Pancreas (tissue), 10 donors: ENCODE measurements at regions not wholly inside any gene's neighbourhood (a gene's known extent, or its start where the extent isn't known, plus 50 kb on each side); places are given as distances from the start of the nearest gene placed in this dataset.

ENCODE experiments used
- ATAC-seq, 4 donors: fragments of 200-7000 bp; cut with Tn5 transposase; one replicate each; pipeline versions ENCODE4 v1.8.0 to v1.9.1; 2020; ENCODE audit warnings: mild to moderate bottlenecking in 4 of 4, moderate library complexity in 4 of 4
- DNase-seq, 6 donors: peaks; one replicate each; pipeline ENCODE4 v3.0.0-alpha.2; 2020
- FAIRE-seq: peaks from 2 replicates; lab custom pipeline; 2012; peaks lifted over from hg19 to GRCh38; lab: Jason Lieb, UNC
- H3K27ac ChIP-seq, 4 donors: fragments of 200-600 bp; sonication (generic); 1 replicate in 3 of 4; 2 replicates in 1 of 4; pipeline versions ENCODE4 v1.5.0 to v1.8.0; 2020
- H3K27me3 ChIP-seq, 4 donors: fragments of 200-600 bp; one replicate each; pipeline ENCODE4 v1.8.0; 2021
- H3K36me3 ChIP-seq, 3 donors: fragments of 200-600 bp; sonication (generic) in 1 of 3; one replicate each; pipeline versions ENCODE4 v1.5.0 to v1.8.0; 2020 to 2021
- H3K4me1 ChIP-seq, 3 donors: fragments of 200-600 bp; one replicate each; pipeline ENCODE4 v1.8.0; 2021
- H3K4me3 ChIP-seq, 4 donors: fragments of 200-600 bp; sonication (generic) in 2 of 4; one replicate each; pipeline versions ENCODE4 v1.5.0 to v1.8.0; 2020 to 2021
- H3K9me3 ChIP-seq, 4 donors: fragments of 200-600 bp; one replicate each; pipeline ENCODE4 v1.8.0; 2021
- WGBS, 2 donors: extraction: QIAGEN DNeasy Blood & Tissue Kit; methylation state at CpG; one replicate each; pipeline ENCODE4 v1.1.7; 2013; 5-methylcytosine and 5-hydroxymethylcytosine counted together
- intact Hi-C, 3 donors: fragments of 100-400 bp; cut with DNase I; formaldehyde crosslinking; loops; one replicate each; pipeline versions ENCODE4 v1.11.1 to v1.14.2; 2022
- TF ChIP-seq, protein P1 (sequence below), 4 donors: fragments of 200-600 bp; sonication (generic) in 3 of 4; IDR thresholded peaks; one replicate each; pipeline versions ENCODE4 v1.5.0 to v1.8.0; 2021; ENCODE audit warnings: antibody characterized with exemption in 4 of 4
- donor health status: healthy with polysubstance abuse.
- donor health status: DM: no; HTN: no; CAD: no; lungs with moderate emphysema.
- donor health status: DM: no; HTN: no; CAD: no.
- donor health status: control.
- donor health status: control.
- donor health status: Bipolar disorder and iron deficiency.
- donor health status: DM: yes; HTN: yes; CAD: no.
- donor health status: DM: no; HTN: no; CAD: no.
- donor health status: DM: no; HTN: no; CAD: no.
- donor health status: DM: yes; HTN: yes; CAD: no.

- ATAC-seq (no peak), FAIRE-seq (no peak), DNase-seq (no peak)
- H3K4me1 ChIP-seq: no peaks in the 10 kb centered on the region
- TF ChIP-seq, protein P1, sequence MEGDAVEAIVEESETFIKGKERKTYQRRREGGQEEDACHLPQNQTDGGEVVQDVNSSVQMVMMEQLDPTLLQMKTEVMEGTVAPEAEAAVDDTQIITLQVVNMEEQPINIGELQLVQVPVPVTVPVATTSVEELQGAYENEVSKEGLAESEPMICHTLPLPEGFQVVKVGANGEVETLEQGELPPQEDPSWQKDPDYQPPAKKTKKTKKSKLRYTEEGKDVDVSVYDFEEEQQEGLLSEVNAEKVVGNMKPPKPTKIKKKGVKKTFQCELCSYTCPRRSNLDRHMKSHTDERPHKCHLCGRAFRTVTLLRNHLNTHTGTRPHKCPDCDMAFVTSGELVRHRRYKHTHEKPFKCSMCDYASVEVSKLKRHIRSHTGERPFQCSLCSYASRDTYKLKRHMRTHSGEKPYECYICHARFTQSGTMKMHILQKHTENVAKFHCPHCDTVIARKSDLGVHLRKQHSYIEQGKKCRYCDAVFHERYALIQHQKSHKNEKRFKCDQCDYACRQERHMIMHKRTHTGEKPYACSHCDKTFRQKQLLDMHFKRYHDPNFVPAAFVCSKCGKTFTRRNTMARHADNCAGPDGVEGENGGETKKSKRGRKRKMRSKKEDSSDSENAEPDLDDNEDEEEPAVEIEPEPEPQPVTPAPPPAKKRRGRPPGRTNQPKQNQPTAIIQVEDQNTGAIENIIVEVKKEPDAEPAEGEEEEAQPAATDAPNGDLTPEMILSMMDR (IDR thresholded peaks at IDR 0.05): no peak
- H3K36me3 ChIP-seq: no peaks in the 10 kb centered on the region
- WGBS, 2 donors: 72 to 82% methylated on average over 1 of the region's 1 CpG
- H3K9me3 ChIP-seq: no peaks in the 10 kb centered on the region
- H3K27ac ChIP-seq: no peak overlapping the region
- no peak overlapping the region for H3K4me3 ChIP-seq
- intact Hi-C loops: no loop called here
- no peaks in the 10 kb centered on the region for H3K27me3 ChIP-seq
These were observed 467.4 kb upstream of the MPDZ start for GRCh38 chr9:13746876-13747275.

DNA sequence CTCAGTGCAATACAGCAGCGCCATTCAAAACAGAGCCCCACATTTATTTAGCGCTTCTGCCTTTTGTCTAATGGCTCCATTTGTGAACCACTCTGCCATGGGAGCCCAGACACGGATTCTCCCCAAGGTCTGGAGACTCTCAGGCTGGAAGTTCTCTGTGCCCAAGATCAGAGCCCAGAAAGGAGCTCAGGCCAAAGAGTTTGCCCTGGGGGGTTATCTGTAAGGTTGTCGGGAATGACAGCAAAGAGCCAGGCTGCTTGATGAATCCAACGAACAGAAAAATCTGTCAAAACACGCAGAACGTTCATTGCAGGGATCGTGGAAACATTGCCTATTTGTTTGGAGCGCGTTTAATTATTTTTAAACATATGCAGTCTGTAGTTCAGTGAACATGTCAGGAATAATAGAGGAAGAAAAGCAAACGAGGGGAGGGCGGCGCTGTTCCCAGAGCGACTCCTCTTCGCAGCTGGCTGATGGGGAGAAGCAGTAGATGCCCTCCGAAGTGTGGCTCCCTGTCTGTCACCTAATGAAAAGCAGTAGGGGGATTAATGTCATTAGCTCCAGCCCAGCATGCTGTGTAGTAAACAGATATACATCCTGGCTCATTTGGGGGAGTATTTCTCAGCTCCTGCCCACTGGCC, 464.9 kb upstream of the MPDZ start:
- Histone ChIP-seq H3K9me3 (no peaks in the 10 kb centered on the region), H3K27me3 (no peaks in the 10 kb centered on the region), H3K4me1 (no peaks in the 10 kb centered on the region), H3K27ac (no peak overlapping the region), H3K36me3 (no peaks in the 10 kb centered on the region), H3K4me3 (no peak overlapping the region)
- FAIRE-seq (no peak), DNase-seq (no peak), ATAC-seq (no peak)
- 59 to 69% methylated on average over 16 of the region's 16 CpGs for WGBS, 2 donors
- intact Hi-C loops: no loop called here
- TF ChIP-seq, protein P1 (IDR thresholded peaks at IDR 0.05): no peak

DNA sequence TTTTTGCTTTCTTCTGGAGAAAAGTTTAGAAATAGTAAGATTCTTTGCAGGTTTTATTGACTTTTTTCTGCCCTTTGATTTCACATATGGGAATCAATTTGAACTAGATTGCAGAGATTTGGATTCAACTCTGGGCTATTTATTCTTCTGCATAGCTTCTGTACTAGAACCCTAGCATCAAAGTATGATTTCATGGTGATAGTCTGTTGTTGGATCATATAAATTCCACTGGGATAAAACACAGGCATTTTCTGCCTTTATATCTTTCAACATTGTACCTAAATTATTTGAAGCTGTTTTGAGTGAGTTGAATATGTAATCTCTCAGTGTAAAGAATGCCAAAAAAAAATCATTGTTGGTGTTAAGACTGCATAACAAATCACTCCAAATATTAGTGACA, 458.4 kb upstream of the MPDZ start:
- intact Hi-C loops: no loop called here
- Histone ChIP-seq H3K4me3 (no peak overlapping the region), H3K4me1 (no peaks in the 10 kb centered on the region), H3K27me3 (no peaks in the 10 kb centered on the region), H3K27ac (no peak overlapping the region), H3K36me3 (no peaks in the 10 kb centered on the region), H3K9me3 (no peaks in the 10 kb centered on the region)
- DNase-seq (no peak), FAIRE-seq (no peak), ATAC-seq (no peak)
- TF ChIP-seq, protein P1 (IDR thresholded peaks at IDR 0.05): no peak

- intact Hi-C loops: no loop called here
- ATAC-seq (no peak), DNase-seq (no peak), FAIRE-seq (no peak)
- Histone ChIP-seq H3K27ac (no peak overlapping the region), H3K4me3 (no peak overlapping the region), H3K4me1 (no peaks in the 10 kb centered on the region), H3K27me3 (no peaks in the 10 kb centered on the region), H3K9me3 (no peaks in the 10 kb centered on the region), H3K36me3 (no peaks in the 10 kb centered on the region)
- 68 to 79% methylated on average over 5 of the region's 5 CpGs for WGBS, 2 donors
- TF ChIP-seq, protein P1 (IDR thresholded peaks at IDR 0.05): no peak
These were observed 455.7 kb upstream of the MPDZ start for GRCh38 chr9:13735181-13735580.

DNA sequence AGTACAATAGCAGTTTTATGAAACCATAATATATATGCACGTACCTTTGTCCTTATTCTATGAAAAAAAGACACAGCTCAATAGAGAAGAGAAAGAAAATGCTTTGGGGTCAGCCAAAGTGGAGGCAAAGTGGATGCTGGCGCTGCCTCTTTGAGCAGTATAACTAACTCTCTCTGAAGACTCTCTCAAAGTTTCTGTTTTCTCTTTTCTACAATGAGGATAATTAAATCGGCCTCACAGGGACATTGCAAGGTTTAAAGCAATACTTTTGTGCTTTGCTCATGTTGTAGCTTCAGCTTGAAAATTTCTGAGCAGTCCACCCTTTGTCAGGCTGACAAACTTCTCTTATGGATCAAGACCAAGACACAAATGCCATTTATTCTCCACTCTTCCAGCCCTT, 455.1 kb upstream of the MPDZ start:
- H3K4me1 ChIP-seq: no peaks in the 10 kb centered on the region
- FAIRE-seq: no peak
- H3K4me3 ChIP-seq: no peak overlapping the region
- DNase-seq: no peak
- no peak for ATAC-seq
- TF ChIP-seq, protein P1 (IDR thresholded peaks at IDR 0.05): no peak
- H3K9me3 ChIP-seq: no peaks in the 10 kb centered on the region
- intact Hi-C loops: no loop called here
- 71 to 74% methylated on average over 3 of the region's 3 CpGs for WGBS, 2 donors
- H3K27me3 ChIP-seq: no peaks in the 10 kb centered on the region
- no peak overlapping the region for H3K27ac ChIP-seq
- H3K36me3 ChIP-seq: no peaks in the 10 kb centered on the region
